ENCODE measurements at regions not wholly inside any gene's neighbourhood (a gene's known extent, or its start where the extent isn't known, plus 50 kb on each side); places are given as distances from the start of the nearest gene placed in this dataset.

- DNase-seq (ENCODE audit: low spot score): no peak
- TF ChIP-seq, protein P1, sequence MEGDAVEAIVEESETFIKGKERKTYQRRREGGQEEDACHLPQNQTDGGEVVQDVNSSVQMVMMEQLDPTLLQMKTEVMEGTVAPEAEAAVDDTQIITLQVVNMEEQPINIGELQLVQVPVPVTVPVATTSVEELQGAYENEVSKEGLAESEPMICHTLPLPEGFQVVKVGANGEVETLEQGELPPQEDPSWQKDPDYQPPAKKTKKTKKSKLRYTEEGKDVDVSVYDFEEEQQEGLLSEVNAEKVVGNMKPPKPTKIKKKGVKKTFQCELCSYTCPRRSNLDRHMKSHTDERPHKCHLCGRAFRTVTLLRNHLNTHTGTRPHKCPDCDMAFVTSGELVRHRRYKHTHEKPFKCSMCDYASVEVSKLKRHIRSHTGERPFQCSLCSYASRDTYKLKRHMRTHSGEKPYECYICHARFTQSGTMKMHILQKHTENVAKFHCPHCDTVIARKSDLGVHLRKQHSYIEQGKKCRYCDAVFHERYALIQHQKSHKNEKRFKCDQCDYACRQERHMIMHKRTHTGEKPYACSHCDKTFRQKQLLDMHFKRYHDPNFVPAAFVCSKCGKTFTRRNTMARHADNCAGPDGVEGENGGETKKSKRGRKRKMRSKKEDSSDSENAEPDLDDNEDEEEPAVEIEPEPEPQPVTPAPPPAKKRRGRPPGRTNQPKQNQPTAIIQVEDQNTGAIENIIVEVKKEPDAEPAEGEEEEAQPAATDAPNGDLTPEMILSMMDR (IDR thresholded peaks at IDR 0.05): no peak
- no peaks in the 10 kb centered on the region for H3K4me1 ChIP-seq
- no peaks in the 10 kb centered on the region for H3K36me3 ChIP-seq
- peak overlapping the region in 1 of 2 donors; percentile 8 for H3K27ac ChIP-seq
- no peak overlapping the region for H3K4me3 ChIP-seq
- no peaks in the 10 kb centered on the region for H3K27me3 ChIP-seq
- no peaks in the 10 kb centered on the region for H3K9me3 ChIP-seq
Measured at GRCh38 chr5:107224272-107224671, 446.5 kb downstream of the EFNA5 start.

DNA sequence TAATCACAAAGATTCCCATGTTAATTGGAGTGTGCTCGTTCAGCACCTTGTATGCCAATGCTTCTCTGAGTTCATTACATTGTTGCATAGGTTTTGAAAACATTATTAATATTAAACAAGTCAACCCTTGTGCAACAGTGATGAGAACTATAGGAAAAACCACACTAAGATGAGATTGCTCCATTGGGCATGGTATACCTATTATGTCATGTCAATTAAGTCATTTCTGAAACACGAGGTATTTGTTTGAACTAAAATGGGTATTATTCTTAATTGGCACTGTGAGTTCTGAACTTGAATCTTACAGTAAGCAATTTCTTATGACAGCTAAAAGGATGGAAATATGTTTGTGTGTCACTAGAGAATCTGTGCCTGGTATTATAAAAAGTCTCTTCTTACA is 447.7 kb downstream of the EFNA5 start:
- TF ChIP-seq, protein P1 (IDR thresholded peaks at IDR 0.05): no peak
- DNase-seq (ENCODE audit: low spot score): no peak

GRCh38 chr5:107219993-107220392 is 450.7 kb downstream of the EFNA5 start:
- Histone ChIP-seq H3K4me1 (peaks cover 0 to 5% of the 10 kb centered on the region in 2 donors), H3K4me3 (no peak overlapping the region), H3K27me3 (no peaks in the 10 kb centered on the region), H3K27ac (peak overlapping the region in 1 of 2 donors; percentile 93), H3K36me3 (no peaks in the 10 kb centered on the region), H3K9me3 (no peaks in the 10 kb centered on the region)
- no peak for DNase-seq (ENCODE audit: low spot score)
- TF ChIP-seq, protein P1 (IDR thresholded peaks at IDR 0.05): no peak

More for the DNA sequence above, 447.7 kb downstream of the EFNA5 start:
- no peaks in the 10 kb centered on the region for H3K9me3 ChIP-seq
- H3K27me3 ChIP-seq: no peaks in the 10 kb centered on the region
- no peak overlapping the region for H3K27ac ChIP-seq
- H3K4me1 ChIP-seq: no peaks in the 10 kb centered on the region
- H3K36me3 ChIP-seq: no peaks in the 10 kb centered on the region
- no peak overlapping the region for H3K4me3 ChIP-seq

- Histone ChIP-seq H3K4me1 (peaks cover 0 to 5% of the 10 kb centered on the region in 2 donors), H3K4me3 (no peak overlapping the region), H3K27me3 (no peaks in the 10 kb centered on the region), H3K36me3 (no peaks in the 10 kb centered on the region), H3K27ac (peak overlapping the region; percentile 56 to 93), H3K9me3 (no peaks in the 10 kb centered on the region)
- TF ChIP-seq, protein P1 (IDR thresholded peaks at IDR 0.05): no peak
- no peak for DNase-seq (ENCODE audit: low spot score)
Measured at GRCh38 chr5:107218457-107219193, 452.1 kb downstream of the EFNA5 start.

- Histone ChIP-seq H3K4me3 (no peak overlapping the region), H3K9me3 (no peaks in the 10 kb centered on the region), H3K27ac (peak overlapping the region; percentile 71 to 93), H3K36me3 (no peaks in the 10 kb centered on the region), H3K4me1 (peaks cover 0 to 5% of the 10 kb centered on the region in 2 donors), H3K27me3 (no peaks in the 10 kb centered on the region)
- TF ChIP-seq, protein P1 (IDR thresholded peaks at IDR 0.05): no peak
- peak; percentile 79 for DNase-seq (ENCODE audit: low spot score)
Measured at GRCh38 chr5:107217721-107218130, 453.0 kb downstream of the EFNA5 start.

GRCh38 chr5:107216587-107216986 is 454.1 kb downstream of the EFNA5 start:
- Histone ChIP-seq H3K36me3 (no peaks in the 10 kb centered on the region), H3K4me3 (no peak overlapping the region), H3K27ac (peak overlapping the region; percentile 71 to 88), H3K27me3 (no peaks in the 10 kb centered on the region), H3K9me3 (no peaks in the 10 kb centered on the region), H3K4me1 (peaks cover 0 to 5% of the 10 kb centered on the region in 2 donors)
- no peak for DNase-seq (ENCODE audit: low spot score)
- TF ChIP-seq, protein P1 (IDR thresholded peaks at IDR 0.05): no peak
